ENCODE measurements at regions not wholly inside any gene's neighbourhood (a gene's known extent, or its start where the extent isn't known, plus 50 kb on each side); places are given as distances from the start of the nearest gene placed in this dataset.

GRCh38 chr4:174157106-174157607 is 126.3 kb downstream of the FBXO8 start:
- no peak overlapping the region for H2AFZ ChIP-seq (ENCODE audit: low read depth, low read length, poor library complexity, severe bottlenecking)
- intact Hi-C loops (cut with micrococcal nuclease) = loop anchor here (10.0 kb wide), 1 partner anchor 842 kb away; no protein-coding TSS in a partner anchor
- no peaks in the 10 kb centered on the region for H4K20me1 ChIP-seq (ENCODE audit: insufficient read depth)
- no peaks in the 10 kb centered on the region for H3K79me2 ChIP-seq (ENCODE audit: insufficient read depth, low read length)
- CTCF ChIA-PET = interaction anchor here (1.3 kb wide), 1 partner anchor 737 kb away, joined by 3 read pairs; no protein-coding TSS in a partner anchor
- no peak for TF ChIP-seq CTCF (IDR thresholded peaks at IDR 0.05 in 2 of 3, conservative IDR thresholded peaks at IDR 0.05 in 1 of 3; ENCODE audit: borderline replicate concordance in 1 of 3, insufficient read depth in 1 of 3, low read depth in 2 of 3, low read length in 2 of 3)
- no peak for TF ChIP-seq ZNF274 (IDR thresholded peaks at IDR 0.05; ENCODE audit: low read depth, low read length)
- TF ChIP-seq, protein P1, sequence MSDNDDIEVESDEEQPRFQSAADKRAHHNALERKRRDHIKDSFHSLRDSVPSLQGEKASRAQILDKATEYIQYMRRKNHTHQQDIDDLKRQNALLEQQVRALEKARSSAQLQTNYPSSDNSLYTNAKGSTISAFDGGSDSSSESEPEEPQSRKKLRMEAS (IDR thresholded peaks at IDR 0.05) = no peak
- TF ChIP-seq CEBPB (IDR thresholded peaks at IDR 0.05; ENCODE audit: low read depth) = no peak
- TF ChIP-seq TCF7L2 (IDR thresholded peaks at IDR 0.05; ENCODE audit: borderline replicate concordance, extremely low read depth, insufficient read depth, insufficient read length) = no peak
- TF ChIP-seq EZH2phosphoT487 (IDR thresholded peaks at IDR 0.05; ENCODE audit: borderline replicate concordance) = no peak
- TF ChIP-seq JUND (IDR thresholded peaks at IDR 0.05) = no peak
- no peak for TF ChIP-seq ZFX (IDR thresholded peaks at IDR 0.05)
- no peak for TF ChIP-seq EZH2 (IDR thresholded peaks at IDR 0.05)
- no peak for TF ChIP-seq POLR2AphosphoS5 (IDR thresholded peaks at IDR 0.05; ENCODE audit: low read depth, low read length)
- no peak for TF ChIP-seq YY1 (IDR thresholded peaks at IDR 0.05; ENCODE audit: extremely low read depth, insufficient replicate concordance, low read depth, low read length)
- no peak for TF ChIP-seq SRF (IDR thresholded peaks at IDR 0.05; ENCODE audit: low read depth)
- TF ChIP-seq, protein P2, sequence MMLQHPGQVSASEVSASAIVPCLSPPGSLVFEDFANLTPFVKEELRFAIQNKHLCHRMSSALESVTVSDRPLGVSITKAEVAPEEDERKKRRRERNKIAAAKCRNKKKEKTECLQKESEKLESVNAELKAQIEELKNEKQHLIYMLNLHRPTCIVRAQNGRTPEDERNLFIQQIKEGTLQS (IDR thresholded peaks at IDR 0.05) = no peak
- TF ChIP-seq POLR2A (IDR thresholded peaks at IDR 0.05; ENCODE audit: borderline replicate concordance, extremely low read depth, insufficient read depth, insufficient read length) = no peak
- TF ChIP-seq RAD21 (IDR thresholded peaks at IDR 0.05; ENCODE audit: low read depth) = no peak
- TF ChIP-seq SP1 (IDR thresholded peaks at IDR 0.05; ENCODE audit: low read depth) = no peak
- TF ChIP-seq CBX3 (IDR thresholded peaks at IDR 0.05; ENCODE audit: low read depth) = no peak
- no peak overlapping the region for H3K9ac ChIP-seq (ENCODE audit: low read length)
- no peaks in the 10 kb centered on the region for H3K9me3 ChIP-seq (ENCODE audit: control insufficient read depth in 1 of 2, insufficient read depth in 1 of 2, low read depth in 1 of 2, low read length in 2 of 2)
- H3K27me3 ChIP-seq (ENCODE audit: insufficient read depth, low read length) = peaks cover 51% of the 10 kb centered on the region
- no TSS peak for BruUV-seq (replicated peaks)
- H3K4me1 ChIP-seq (ENCODE audit: control insufficient read depth in 1 of 2, insufficient read depth in 2 of 2, low read length in 2 of 2) = no peaks in the 10 kb centered on the region
- no peaks in the 10 kb centered on the region for H3K36me3 ChIP-seq (ENCODE audit: control insufficient read depth in 1 of 2, insufficient read depth in 2 of 2, low read length in 2 of 2)
- RAD21 ChIA-PET (ENCODE audit: low non-redundant PET in 1 of 2, low total read pairs in 2 of 2, uncharacterized antibody in 2 of 2, unreplicated experiment in 2 of 2) = no interaction called here
- H3K4me3 ChIP-seq (replicated peaks in 1 of 2; ENCODE audit: low read depth in 1 of 2, low read length in 2 of 2) = no peak overlapping the region
- no peak overlapping the region for H3K4me2 ChIP-seq (ENCODE audit: low read length)
- POLR2A ChIA-PET = no interaction called here
- H3K9me2 ChIP-seq (ENCODE audit: insufficient read depth) = no peaks in the 10 kb centered on the region
- ATAC-seq = no peak
- no peak overlapping the region for H3K27ac ChIP-seq (ENCODE audit: low read depth, low read length)
- DNase-seq (ENCODE audit: low read depth, low spot score) = no peak
